H9 (cell line): ENCODE measurements at regions not wholly inside any gene's neighbourhood (a gene's known extent, or its start where the extent isn't known, plus 50 kb on each side); places are given as distances from the start of the nearest gene placed in this dataset.

ENCODE experiments used
- DNase-seq: peaks from one replicate; pipeline ENCODE4 v3.0.0-alpha.2; 2017
- H2AFZ ChIP-seq: one replicate; pipeline ENCODE4 v1.6.1; 2013; ENCODE audit warnings: mild to moderate bottlenecking, low read length, control low read depth, moderate library complexity
- H2AK5ac ChIP-seq: 2 replicates; pipeline ENCODE4 v1.6.1; 2013; ENCODE audit warnings: low read length, control low read depth, mixed read lengths; ENCODE audit not compliant: insufficient read length
- H2BK120ac ChIP-seq: one replicate; pipeline ENCODE4 v1.6.1; 2013; ENCODE audit warnings: low read depth, mild to moderate bottlenecking, low read length, control low read depth, inconsistent platforms; ENCODE audit not compliant: poor library complexity, severe bottlenecking
- H2BK12ac ChIP-seq: 2 replicates; pipeline ENCODE4 v1.6.1; 2013; ENCODE audit warnings: low read length, control low read depth, mixed read lengths, low read depth; ENCODE audit not compliant: insufficient read length
- H2BK15ac ChIP-seq: 2 replicates; pipeline ENCODE4 v1.6.1; 2013; ENCODE audit warnings: low read depth, low read length, control low read depth
- H2BK20ac ChIP-seq: one replicate; pipeline ENCODE4 v1.6.1; 2013; ENCODE audit warnings: low read depth, mild to moderate bottlenecking, low read length, control low read depth, inconsistent platforms; ENCODE audit not compliant: poor library complexity, severe bottlenecking
- H2BK5ac ChIP-seq: 2 replicates; pipeline ENCODE4 v1.6.1; 2013; ENCODE audit warnings: low read length, control low read depth, mixed read lengths; ENCODE audit not compliant: insufficient read length
- H3K14ac ChIP-seq: 2 replicates; pipeline ENCODE4 v1.6.1; 2013; ENCODE audit warnings: low read length, control low read depth; ENCODE audit not compliant: insufficient read depth
- H3K18ac ChIP-seq: 2 replicates; pipeline ENCODE4 v1.6.1; 2013; ENCODE audit warnings: low read depth, mild to moderate bottlenecking, mixed read lengths, low read length, control low read depth; ENCODE audit not compliant: insufficient read length
- H3K23ac ChIP-seq: 2 replicates; pipeline ENCODE4 v1.6.1; 2013; ENCODE audit warnings: low read length, control low read depth, mixed read lengths, low read depth; ENCODE audit not compliant: insufficient read length
- H3K23me2 ChIP-seq: 2 replicates; pipeline ENCODE4 v1.6.1; 2013; ENCODE audit warnings: low read depth, mild to moderate bottlenecking, mixed read lengths, low read length, control low read depth; ENCODE audit not compliant: insufficient read length, poor library complexity, severe bottlenecking
- H3K27ac ChIP-seq: 2 replicates; pipeline ENCODE4 v1.5.1; 2013; ENCODE audit warnings: low read length, control low read depth, mixed read lengths, low read depth; ENCODE audit not compliant: insufficient read length
- H3K27me3 ChIP-seq: 2 replicates; pipeline ENCODE4 v1.6.1; 2013; ENCODE audit warnings: low read length, control low read depth, inconsistent platforms; ENCODE audit not compliant: insufficient read depth
- H3K4ac ChIP-seq: 2 replicates; pipeline ENCODE4 v1.6.1; 2013; ENCODE audit warnings: low read depth, mild to moderate bottlenecking, control low read depth, inconsistent platforms, low read length, moderate library complexity
- H3K4me1 ChIP-seq: 2 replicates; pipeline ENCODE4 v1.6.1; 2013; ENCODE audit warnings: low read length, control low read depth, inconsistent platforms; ENCODE audit not compliant: insufficient read depth
- H3K4me2 ChIP-seq: 2 replicates; pipeline ENCODE4 v1.6.1; 2013; ENCODE audit warnings: low read length, control low read depth, mixed read lengths; ENCODE audit not compliant: insufficient read length, insufficient read depth
- H3K56ac ChIP-seq: 2 replicates; pipeline ENCODE4 v1.6.1; 2013; ENCODE audit warnings: low read depth, mild to moderate bottlenecking, mixed read lengths, low read length, control low read depth; ENCODE audit not compliant: insufficient read length
- H3K79me1 ChIP-seq: 2 replicates; pipeline ENCODE4 v1.6.1; 2013; ENCODE audit warnings: low read depth, mild to moderate bottlenecking, moderate library complexity, low read length, control low read depth, inconsistent platforms; ENCODE audit not compliant: insufficient read depth, poor library complexity, severe bottlenecking
- H3K79me2 ChIP-seq: 2 replicates; pipeline ENCODE4 v1.6.1; 2013; ENCODE audit warnings: low read length, control low read depth, inconsistent platforms; ENCODE audit not compliant: insufficient read depth
- H3K9ac ChIP-seq: 2 replicates; pipeline ENCODE4 v1.6.1; 2013; ENCODE audit warnings: low read length, control low read depth, mixed read lengths; ENCODE audit not compliant: insufficient read length; ENCODE audit errors: extremely low read depth
- H3K9me3 ChIP-seq: one replicate; pipeline ENCODE4 v1.6.1; 2013; ENCODE audit warnings: low read depth, low read length, inconsistent platforms; ENCODE audit not compliant: control insufficient read depth
- H3T11ph ChIP-seq: one replicate; pipeline ENCODE4 v1.6.1; 2013; ENCODE audit warnings: mild to moderate bottlenecking, low read length, control low read depth, inconsistent platforms
- H4K20me1 ChIP-seq: one replicate; pipeline ENCODE4 v1.6.1; 2013; ENCODE audit not compliant: control insufficient read depth, insufficient read length, insufficient read depth
- H4K5ac ChIP-seq: 2 replicates; pipeline ENCODE4 v1.6.1; 2013; ENCODE audit warnings: low read depth, mild to moderate bottlenecking, mixed read lengths, low read length, control low read depth; ENCODE audit not compliant: insufficient read length
- H4K8ac ChIP-seq: replicated peaks from 2 replicates; pipeline ENCODE4 v1.6.1; 2013; ENCODE audit warnings: low read length, control low read depth, mixed read lengths, low read depth; ENCODE audit not compliant: insufficient read length
- H4K91ac ChIP-seq: 2 replicates; pipeline ENCODE4 v1.6.1; 2013; ENCODE audit warnings: low read depth, mild to moderate bottlenecking, moderate library complexity, mixed read lengths, low read length, control low read depth; ENCODE audit not compliant: insufficient read length
- H3K27ac Mint-ChIP-seq, 3 experiments: 2 replicates in 2 of 3; 3 replicates in 1 of 3; pipeline ENCODE4 v1.8.0; 2020 to 2021; ENCODE audit warnings: mixed read lengths in 3 of 3, mild to moderate bottlenecking in 1 of 3, moderate library complexity in 1 of 3
- H3K27me3 Mint-ChIP-seq: 2 replicates; pipeline ENCODE4 v1.8.0; 2021; ENCODE audit warnings: low read depth, mild to moderate bottlenecking, moderate library complexity, mixed read lengths
- H3K36me3 Mint-ChIP-seq, 3 experiments: 2 replicates in 2 of 3; 3 replicates in 1 of 3; pipeline ENCODE4 v1.8.0; 2020 to 2021; ENCODE audit warnings: low read depth in 3 of 3, mixed read lengths in 3 of 3; ENCODE audit not compliant: insufficient read depth in 1 of 3
- H3K4me1 Mint-ChIP-seq, 2 experiments: 2 replicates each; pipeline ENCODE4 v1.8.0; 2020; ENCODE audit warnings: mixed read lengths in 2 of 2
- H3K4me3 Mint-ChIP-seq, 2 experiments: 2 replicates in 1 of 2; 3 replicates in 1 of 2; pipeline ENCODE4 v1.8.0; 2020 to 2021; ENCODE audit warnings: mild to moderate bottlenecking in 2 of 2, mixed read lengths in 2 of 2, moderate library complexity in 1 of 2
- H3K9me3 Mint-ChIP-seq, 2 experiments: 2 replicates in 1 of 2; 3 replicates in 1 of 2; pipeline ENCODE4 v1.8.0; 2020; ENCODE audit warnings: mild to moderate bottlenecking in 2 of 2, mixed read lengths in 2 of 2, moderate library complexity in 1 of 2
- WGBS: extraction: QIAGEN DNeasy Blood & Tissue Kit; methylation state at CpG from one replicate; pipeline ENCODE4 v1.1.7; 2013; ENCODE audit warnings: missing lambda C conversion rate, low lambda C conversion rate, mixed read lengths; ENCODE audit not compliant: insufficient read length; ENCODE audit errors: extremely low coverage; 5-methylcytosine and 5-hydroxymethylcytosine counted together
- TF ChIP-seq, protein P1 (sequence below): fragments of 200-600 bp; sonication (generic); conservative IDR thresholded peaks from 3 replicates; pipeline ENCODE4 v1.8.0; 2021; ENCODE audit warnings: antibody characterized with exemption, mild to moderate bottlenecking

GRCh38 chr17:77667478-77667877 lies 291.0 kb upstream of the TNRC6C start:
- no peak overlapping the region for H3K4ac ChIP-seq
- H2BK20ac ChIP-seq: no peak overlapping the region
- no peak overlapping the region for H3K56ac ChIP-seq
- no peak overlapping the region for H3K14ac ChIP-seq
- WGBS: no CpG with 5 or more reads among the region's 1 CpG
- DNase-seq: no peak
- no peak overlapping the region for H4K91ac ChIP-seq
- Mint-ChIP-seq H3K9me3 (peaks cover 39 to 40% of the 10 kb centered on the region in 2 experiments), H3K4me1 (peaks cover 3 to 8% of the 10 kb centered on the region in 2 experiments; a peak in 3 of 4 replicates), H3K27ac (no peak overlapping the region), H3K27me3 (peaks cover 22% of the 10 kb centered on the region), H3K4me3 (no peak overlapping the region), H3K36me3 (peaks cover 8 to 19% (median 11%) of the 10 kb centered on the region in 3 experiments)
- no peaks in the 10 kb centered on the region; the same call in 1 of the 2 replicates for H3K27me3 ChIP-seq
- H2AFZ ChIP-seq: no peak overlapping the region
- H3T11ph ChIP-seq: no peak overlapping the region
- no peak overlapping the region for H3K27ac ChIP-seq
- no peak overlapping the region for H4K8ac ChIP-seq
- H3K4me2 ChIP-seq: no peak overlapping the region
- H2BK15ac ChIP-seq: no peak overlapping the region
- H3K23me2 ChIP-seq: no peaks in the 10 kb centered on the region
- no peaks in the 10 kb centered on the region for H3K4me1 ChIP-seq
- H2AK5ac ChIP-seq: no peak overlapping the region
- no peaks in the 10 kb centered on the region for H3K9me3 ChIP-seq
- no peaks in the 10 kb centered on the region for H4K20me1 ChIP-seq
- H4K5ac ChIP-seq: no peak overlapping the region
- no peak overlapping the region for H2BK12ac ChIP-seq
- no peak overlapping the region for H3K18ac ChIP-seq
- TF ChIP-seq, protein P1, sequence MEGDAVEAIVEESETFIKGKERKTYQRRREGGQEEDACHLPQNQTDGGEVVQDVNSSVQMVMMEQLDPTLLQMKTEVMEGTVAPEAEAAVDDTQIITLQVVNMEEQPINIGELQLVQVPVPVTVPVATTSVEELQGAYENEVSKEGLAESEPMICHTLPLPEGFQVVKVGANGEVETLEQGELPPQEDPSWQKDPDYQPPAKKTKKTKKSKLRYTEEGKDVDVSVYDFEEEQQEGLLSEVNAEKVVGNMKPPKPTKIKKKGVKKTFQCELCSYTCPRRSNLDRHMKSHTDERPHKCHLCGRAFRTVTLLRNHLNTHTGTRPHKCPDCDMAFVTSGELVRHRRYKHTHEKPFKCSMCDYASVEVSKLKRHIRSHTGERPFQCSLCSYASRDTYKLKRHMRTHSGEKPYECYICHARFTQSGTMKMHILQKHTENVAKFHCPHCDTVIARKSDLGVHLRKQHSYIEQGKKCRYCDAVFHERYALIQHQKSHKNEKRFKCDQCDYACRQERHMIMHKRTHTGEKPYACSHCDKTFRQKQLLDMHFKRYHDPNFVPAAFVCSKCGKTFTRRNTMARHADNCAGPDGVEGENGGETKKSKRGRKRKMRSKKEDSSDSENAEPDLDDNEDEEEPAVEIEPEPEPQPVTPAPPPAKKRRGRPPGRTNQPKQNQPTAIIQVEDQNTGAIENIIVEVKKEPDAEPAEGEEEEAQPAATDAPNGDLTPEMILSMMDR: no peak
- no peak overlapping the region for H2BK5ac ChIP-seq
- no peak overlapping the region for H2BK120ac ChIP-seq
- H3K79me1 ChIP-seq: no peaks in the 10 kb centered on the region
- H3K9ac ChIP-seq: no peak overlapping the region
- H3K79me2 ChIP-seq: no peaks in the 10 kb centered on the region; the same call in 1 of the 2 replicates
- no peak overlapping the region for H3K23ac ChIP-seq
